Loucy (cell line): ENCODE measurements at regions not wholly inside any gene's neighbourhood (a gene's known extent, or its start where the extent isn't known, plus 50 kb on each side); places are given as distances from the start of the nearest gene placed in this dataset.

Experiments
- CTCF ChIP-seq: fragments of 200-600 bp; sonication (generic); conservative IDR thresholded peaks from 2 replicates; pipeline ENCODE4 v1.5.1; 2014; ENCODE audit warnings: mild to moderate bottlenecking, antibody characterized with exemption, low read length
- EZH2phosphoT487 ChIP-seq: fragments of 200-600 bp; IDR thresholded peaks from 2 replicates; pipeline ENCODE4 v1.6.1; 2018; ENCODE audit warnings: antibody characterized with exemption, mild to moderate bottlenecking, moderate library complexity, borderline replicate concordance

DNA sequence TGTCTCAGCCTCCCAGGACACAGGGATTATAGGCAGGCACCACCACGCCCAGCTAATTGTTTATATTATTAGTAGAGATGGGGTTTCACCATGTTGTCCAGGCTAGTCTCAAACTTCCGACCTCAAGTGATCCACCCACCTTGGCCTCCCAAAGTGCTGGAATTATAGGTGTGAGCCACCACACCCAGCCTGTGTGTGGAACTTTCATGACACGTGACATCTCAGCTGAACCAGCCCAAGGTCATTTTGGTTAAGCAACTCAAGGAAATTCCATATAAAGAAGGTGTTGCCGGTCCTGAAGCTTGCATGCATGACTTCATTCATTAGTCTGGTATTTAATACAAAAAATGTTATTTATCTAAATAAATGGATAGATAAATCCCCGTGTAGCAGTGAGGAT, 145.5 kb downstream of the AXIN2 start:
- TF ChIP-seq CTCF (no peak), EZH2phosphoT487 (no peak)
